Natural killer cell (primary cell): ENCODE measurements at regions not wholly inside any gene's neighbourhood (a gene's known extent, or its start where the extent isn't known, plus 50 kb on each side); places are given as distances from the start of the nearest gene placed in this dataset.

ENCODE experiments used
- ATAC-seq, 3 donors: fragments of 150-1000 bp in 2 of 3; fragments of 200-7000 bp in 1 of 3; cut with Tn5 transposase; 1 replicate in 1 of 3; 2 replicates in 2 of 3; pipeline ENCODE4 v1.10.0; 2021; ENCODE audit warnings: mild to moderate bottlenecking in 2 of 3, moderate library complexity in 2 of 3
- DNase-seq, 2 donors: peaks; one replicate each; pipeline versions ENCODE4 v3.0.0 to v3.0.0-alpha.2; 2013 to 2021; ENCODE audit warnings: mixed read lengths in 1 of 2
- H3K27ac ChIP-seq: one replicate; pipeline ENCODE4 v1.5.1; 2013; ENCODE audit warnings: mild to moderate bottlenecking, low read length
- H3K27me3 ChIP-seq: one replicate; pipeline ENCODE4 v1.6.1; 2013; ENCODE audit warnings: low read length; ENCODE audit not compliant: control insufficient read depth, insufficient read depth
- H3K36me3 ChIP-seq: one replicate; pipeline ENCODE4 v1.6.1; 2013; ENCODE audit warnings: low read length; ENCODE audit not compliant: control insufficient read depth, insufficient read depth
- H3K4me1 ChIP-seq: one replicate; pipeline ENCODE4 v1.6.1; 2013; ENCODE audit warnings: low read length; ENCODE audit not compliant: control insufficient read depth, insufficient read depth
- H3K4me3 ChIP-seq: one replicate; pipeline ENCODE4 v1.5.1; 2013; ENCODE audit warnings: low read length
- H3K9me3 ChIP-seq: one replicate; pipeline ENCODE4 v1.6.1; 2013; ENCODE audit warnings: low read length; ENCODE audit not compliant: control insufficient read depth, insufficient read depth
- H3K27ac Mint-ChIP-seq, 2 donors: one replicate each; pipeline ENCODE4 v1.8.0; 2022; ENCODE audit warnings: mild to moderate bottlenecking in 2 of 2, mixed read lengths in 2 of 2, moderate library complexity in 1 of 2
- H3K27me3 Mint-ChIP-seq, 2 donors: one replicate each; pipeline ENCODE4 v1.8.0; 2022; ENCODE audit warnings: low read depth in 2 of 2, mixed read lengths in 2 of 2
- H3K36me3 Mint-ChIP-seq: one replicate; pipeline ENCODE4 v1.8.0; 2022; ENCODE audit warnings: mixed read lengths
- H3K4me1 Mint-ChIP-seq, 2 donors: one replicate each; pipeline ENCODE4 v1.8.0; 2022; ENCODE audit warnings: mixed read lengths in 2 of 2
- H3K4me3 Mint-ChIP-seq: one replicate; pipeline ENCODE4 v1.8.0; 2022; ENCODE audit warnings: mild to moderate bottlenecking, moderate library complexity, mixed read lengths
- H3K9me3 Mint-ChIP-seq, 2 donors: one replicate each; pipeline ENCODE4 v1.8.0; 2022; ENCODE audit warnings: mixed read lengths in 2 of 2
- WGBS: methylation state at CpG from one replicate; pipeline ENCODE4 v1.1.7; 2013; ENCODE audit warnings: missing lambda C conversion rate; ENCODE audit not compliant: insufficient coverage; 5-methylcytosine and 5-hydroxymethylcytosine counted together
- intact Hi-C: fragments of 100-400 bp; cut with micrococcal nuclease; formaldehyde crosslinking; loops from one replicate; pipeline ENCODE4 v1.14.2; 2022
- TF ChIP-seq, protein P1 (sequence below): fragments of 200-600 bp; IDR thresholded peaks from one replicate; pipeline ENCODE4 v1.8.0; 2022; ENCODE audit warnings: antibody characterized with exemption

DNA sequence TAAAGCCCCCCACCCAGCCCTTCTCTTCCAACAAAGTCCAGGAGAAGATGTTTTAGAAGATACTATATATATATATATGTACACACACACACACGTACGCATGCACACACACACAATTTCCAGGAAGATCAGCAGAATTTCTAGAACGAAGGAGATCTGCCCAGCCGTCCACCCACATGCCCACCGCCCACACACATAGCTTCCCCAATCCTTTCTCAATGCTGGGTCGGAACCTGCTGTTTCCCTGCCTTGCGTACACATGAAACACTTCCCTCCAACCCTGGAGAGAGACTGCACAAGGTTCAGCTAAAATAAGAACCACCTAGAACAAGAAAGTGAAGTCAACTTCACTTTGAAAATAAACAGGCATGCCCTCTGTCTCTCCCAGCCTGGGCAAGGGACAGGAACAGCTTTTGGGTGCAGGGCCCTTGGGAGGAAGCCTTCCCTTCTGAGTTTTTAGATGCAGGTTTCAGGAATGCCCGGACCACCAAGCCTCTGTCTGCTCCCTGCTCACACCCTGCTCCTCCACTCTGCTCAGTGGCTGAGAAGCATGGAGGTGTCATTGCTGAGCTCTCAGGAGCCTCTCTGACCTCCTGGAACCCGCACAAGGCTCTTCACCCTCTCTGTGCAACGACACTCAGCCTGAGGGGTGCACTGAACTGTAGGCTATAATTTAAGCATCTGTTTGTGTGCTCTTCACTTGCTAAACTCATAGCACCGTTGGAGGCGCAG, 149.4 kb downstream of the C5orf15 start:
- no peak overlapping the region for H3K27ac Mint-ChIP-seq
- H3K4me1 Mint-ChIP-seq, result peaks cover 0 to 7% of the 10 kb centered on the region in 2 donors
- H3K4me3 ChIP-seq, result no peak overlapping the region
- peaks cover 32 to 44% of the 10 kb centered on the region in 2 donors for H3K27me3 Mint-ChIP-seq
- no peaks in the 10 kb centered on the region for H3K9me3 Mint-ChIP-seq
- H3K36me3 Mint-ChIP-seq, result no peaks in the 10 kb centered on the region
- H3K27me3 ChIP-seq, result no peaks in the 10 kb centered on the region
- intact Hi-C loops, result no loop called here
- ATAC-seq (no peak), DNase-seq (no peak)
- no peaks in the 10 kb centered on the region for H3K36me3 ChIP-seq
- TF ChIP-seq, protein P1, sequence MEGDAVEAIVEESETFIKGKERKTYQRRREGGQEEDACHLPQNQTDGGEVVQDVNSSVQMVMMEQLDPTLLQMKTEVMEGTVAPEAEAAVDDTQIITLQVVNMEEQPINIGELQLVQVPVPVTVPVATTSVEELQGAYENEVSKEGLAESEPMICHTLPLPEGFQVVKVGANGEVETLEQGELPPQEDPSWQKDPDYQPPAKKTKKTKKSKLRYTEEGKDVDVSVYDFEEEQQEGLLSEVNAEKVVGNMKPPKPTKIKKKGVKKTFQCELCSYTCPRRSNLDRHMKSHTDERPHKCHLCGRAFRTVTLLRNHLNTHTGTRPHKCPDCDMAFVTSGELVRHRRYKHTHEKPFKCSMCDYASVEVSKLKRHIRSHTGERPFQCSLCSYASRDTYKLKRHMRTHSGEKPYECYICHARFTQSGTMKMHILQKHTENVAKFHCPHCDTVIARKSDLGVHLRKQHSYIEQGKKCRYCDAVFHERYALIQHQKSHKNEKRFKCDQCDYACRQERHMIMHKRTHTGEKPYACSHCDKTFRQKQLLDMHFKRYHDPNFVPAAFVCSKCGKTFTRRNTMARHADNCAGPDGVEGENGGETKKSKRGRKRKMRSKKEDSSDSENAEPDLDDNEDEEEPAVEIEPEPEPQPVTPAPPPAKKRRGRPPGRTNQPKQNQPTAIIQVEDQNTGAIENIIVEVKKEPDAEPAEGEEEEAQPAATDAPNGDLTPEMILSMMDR, result no peak
- H3K9me3 ChIP-seq, result no peaks in the 10 kb centered on the region
- no peaks in the 10 kb centered on the region for H3K4me1 ChIP-seq
- H3K27ac ChIP-seq, result no peak overlapping the region
- H3K4me3 Mint-ChIP-seq, result no peak overlapping the region
- WGBS, result 82% methylated on average over 12 of the region's 12 CpGs

DNA sequence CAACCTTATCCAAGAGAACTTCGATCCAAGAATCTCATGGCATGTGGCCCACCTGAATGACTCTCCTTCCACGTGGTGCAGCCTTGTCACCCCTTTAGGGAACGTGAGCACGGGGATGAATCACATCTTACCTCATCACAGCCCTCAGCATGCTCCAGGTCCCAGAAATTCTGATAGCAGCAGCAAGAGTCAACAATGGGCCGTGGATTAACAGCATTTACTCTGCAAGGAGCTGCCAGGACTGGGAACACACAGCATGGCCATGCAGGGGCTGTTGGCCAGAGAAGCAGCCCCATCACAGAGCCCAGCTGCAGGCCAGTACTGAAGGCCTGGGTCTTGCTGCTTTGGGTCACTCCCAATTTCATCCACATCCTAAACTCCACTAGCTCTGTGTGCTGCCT, 150.4 kb downstream of the C5orf15 start:
- no peak for ATAC-seq
- H3K9me3 Mint-ChIP-seq, result no peaks in the 10 kb centered on the region
- DNase-seq, result no peak
- no peak overlapping the region for H3K27ac ChIP-seq
- no peak overlapping the region for H3K27ac Mint-ChIP-seq
- H3K4me1 ChIP-seq, result no peaks in the 10 kb centered on the region
- H3K4me1 Mint-ChIP-seq, result peaks cover 0 to 7% of the 10 kb centered on the region in 2 donors
- H3K4me3 Mint-ChIP-seq, result no peak overlapping the region
- TF ChIP-seq, protein P1, result no peak
- intact Hi-C loops, result no loop called here
- H3K36me3 Mint-ChIP-seq, result no peaks in the 10 kb centered on the region
- H3K27me3 Mint-ChIP-seq, result peaks cover 37 to 51% of the 10 kb centered on the region in 2 donors
- 77% methylated on average over 5 of the region's 5 CpGs for WGBS
- H3K27me3 ChIP-seq, result no peaks in the 10 kb centered on the region
- no peak overlapping the region for H3K4me3 ChIP-seq
- H3K36me3 ChIP-seq, result no peaks in the 10 kb centered on the region
- H3K9me3 ChIP-seq, result no peaks in the 10 kb centered on the region

DNA sequence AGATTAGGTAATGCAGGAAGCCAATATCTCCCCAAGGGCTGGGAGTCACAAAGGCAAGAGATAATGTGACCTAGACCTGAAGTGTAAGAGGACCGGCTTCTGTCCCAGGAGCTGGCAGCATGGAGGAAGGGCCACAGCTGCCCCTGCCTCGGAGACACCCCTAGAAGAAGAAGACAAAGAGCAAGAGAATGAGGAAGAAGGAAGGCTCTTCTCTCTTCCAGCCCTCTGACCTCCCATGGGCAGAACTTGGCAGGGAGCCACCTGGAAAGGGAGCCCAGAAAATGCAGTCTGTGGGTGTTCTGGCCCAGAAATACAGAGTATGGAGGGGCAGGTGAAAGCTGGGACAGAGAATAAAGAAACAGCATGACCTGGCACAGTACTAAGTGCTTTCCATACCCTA, 151.0 kb downstream of the C5orf15 start:
- Mint-ChIP-seq H3K4me3 (no peak overlapping the region), H3K4me1 (peaks cover 0 to 7% of the 10 kb centered on the region in 2 donors), H3K9me3 (no peaks in the 10 kb centered on the region), H3K27me3 (peaks cover 33 to 46% of the 10 kb centered on the region in 2 donors), H3K27ac (no peak overlapping the region), H3K36me3 (no peaks in the 10 kb centered on the region)
- TF ChIP-seq, protein P1, result no peak
- Histone ChIP-seq H3K36me3 (no peaks in the 10 kb centered on the region), H3K27me3 (no peaks in the 10 kb centered on the region), H3K4me1 (no peaks in the 10 kb centered on the region), H3K27ac (no peak overlapping the region), H3K4me3 (no peak overlapping the region), H3K9me3 (no peaks in the 10 kb centered on the region)
- intact Hi-C loops, result no loop called here
- 84% methylated on average over 2 of the region's 2 CpGs for WGBS
- DNase-seq (no peak), ATAC-seq (no peak)

DNA sequence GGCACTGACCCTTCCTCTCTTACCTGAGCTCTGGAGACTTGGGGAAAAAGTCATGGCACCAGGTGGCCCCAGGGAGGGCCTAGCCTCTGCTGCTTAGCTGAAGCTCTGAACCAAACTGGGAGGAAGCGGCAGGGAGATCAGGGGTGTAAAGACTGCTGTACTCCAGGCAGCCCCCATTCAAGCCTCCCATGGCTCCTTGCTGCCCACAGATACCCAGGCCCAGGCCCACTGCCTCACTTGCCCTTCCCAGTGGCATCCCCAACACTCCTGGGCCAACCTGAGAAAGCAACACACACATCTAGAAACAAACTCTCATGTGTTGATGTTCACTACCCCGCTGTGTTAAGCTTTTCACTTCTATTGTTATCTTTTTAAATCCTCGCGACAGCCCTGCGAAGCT, 151.6 kb downstream of the C5orf15 start:
- Mint-ChIP-seq H3K4me1 (peaks cover 0 to 7% of the 10 kb centered on the region in 2 donors), H3K9me3 (no peaks in the 10 kb centered on the region), H3K36me3 (no peaks in the 10 kb centered on the region), H3K27ac (no peak overlapping the region), H3K4me3 (no peak overlapping the region), H3K27me3 (peaks cover 35 to 42% of the 10 kb centered on the region in 2 donors)
- H3K4me1 ChIP-seq, result no peaks in the 10 kb centered on the region
- intact Hi-C loops, result no loop called here
- no peak overlapping the region for H3K27ac ChIP-seq
- TF ChIP-seq, protein P1, result no peak
- no peak for DNase-seq
- no peaks in the 10 kb centered on the region for H3K36me3 ChIP-seq
- no peak overlapping the region for H3K4me3 ChIP-seq
- no peaks in the 10 kb centered on the region for H3K9me3 ChIP-seq
- no peak for ATAC-seq
- 97% methylated on average over 5 of the region's 5 CpGs for WGBS
- no peaks in the 10 kb centered on the region for H3K27me3 ChIP-seq
